Panc1 (cell line): ENCODE measurements at regions not wholly inside any gene's neighbourhood (a gene's known extent, or its start where the extent isn't known, plus 50 kb on each side); places are given as distances from the start of the nearest gene placed in this dataset.

Source experiments
- POLR2AphosphoS5 ChIP-seq: IDR thresholded peaks from 2 replicates; pipeline ENCODE4 v1.6.1; 2012; ENCODE audit warnings: mild to moderate bottlenecking, low read depth, low read length, moderate library complexity
- TF ChIP-seq, protein P1 (sequence below): fragments of 450-650 bp; IDR thresholded peaks from 2 replicates; pipeline ENCODE4 v1.5.1; 2017; ENCODE audit warnings: mild to moderate bottlenecking

DNA sequence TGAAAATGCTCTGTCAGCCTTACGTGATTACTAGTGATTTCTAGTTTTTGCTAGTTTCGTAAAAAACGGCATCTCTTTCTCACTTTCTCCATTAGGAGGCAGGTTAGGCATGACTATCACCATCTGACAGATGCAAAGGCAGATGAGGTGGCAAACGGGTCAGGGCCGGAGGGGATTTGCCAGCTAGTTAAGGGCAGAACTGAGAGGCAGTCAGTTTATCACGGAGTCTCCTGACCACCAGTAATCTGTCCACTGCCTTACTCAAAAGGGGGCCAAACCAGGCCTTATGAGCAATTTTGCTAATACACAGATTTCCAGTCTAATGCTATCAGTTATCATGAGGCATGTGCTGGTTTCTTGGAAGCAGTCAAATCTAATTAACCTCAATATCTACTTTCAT is 159.3 kb downstream of the TSEN15 start:
- TF ChIP-seq, protein P1, sequence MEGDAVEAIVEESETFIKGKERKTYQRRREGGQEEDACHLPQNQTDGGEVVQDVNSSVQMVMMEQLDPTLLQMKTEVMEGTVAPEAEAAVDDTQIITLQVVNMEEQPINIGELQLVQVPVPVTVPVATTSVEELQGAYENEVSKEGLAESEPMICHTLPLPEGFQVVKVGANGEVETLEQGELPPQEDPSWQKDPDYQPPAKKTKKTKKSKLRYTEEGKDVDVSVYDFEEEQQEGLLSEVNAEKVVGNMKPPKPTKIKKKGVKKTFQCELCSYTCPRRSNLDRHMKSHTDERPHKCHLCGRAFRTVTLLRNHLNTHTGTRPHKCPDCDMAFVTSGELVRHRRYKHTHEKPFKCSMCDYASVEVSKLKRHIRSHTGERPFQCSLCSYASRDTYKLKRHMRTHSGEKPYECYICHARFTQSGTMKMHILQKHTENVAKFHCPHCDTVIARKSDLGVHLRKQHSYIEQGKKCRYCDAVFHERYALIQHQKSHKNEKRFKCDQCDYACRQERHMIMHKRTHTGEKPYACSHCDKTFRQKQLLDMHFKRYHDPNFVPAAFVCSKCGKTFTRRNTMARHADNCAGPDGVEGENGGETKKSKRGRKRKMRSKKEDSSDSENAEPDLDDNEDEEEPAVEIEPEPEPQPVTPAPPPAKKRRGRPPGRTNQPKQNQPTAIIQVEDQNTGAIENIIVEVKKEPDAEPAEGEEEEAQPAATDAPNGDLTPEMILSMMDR = no peak
- no peak for TF ChIP-seq POLR2AphosphoS5
